ENCODE measurements at regions not wholly inside any gene's neighbourhood (a gene's known extent, or its start where the extent isn't known, plus 50 kb on each side); places are given as distances from the start of the nearest gene placed in this dataset.

GRCh38 chr9:1761807-1762206 lies 253.3 kb upstream of the SMARCA2 start:
- no peak overlapping the region for H3K27ac ChIP-seq (ENCODE audit: insufficient read depth, low read length)
- H3K9ac ChIP-seq (ENCODE audit: insufficient read depth, low read length) = no peak overlapping the region
- H3K36me3 ChIP-seq (ENCODE audit: control insufficient read depth, insufficient read depth, low read length) = no peaks in the 10 kb centered on the region
- H3K4me1 ChIP-seq (ENCODE audit: control insufficient read depth, extremely low read depth, insufficient read depth, low read length) = no peaks in the 10 kb centered on the region
- TF ChIP-seq EZH2 (IDR thresholded peaks at IDR 0.05; ENCODE audit: low read length, missing control alignments) (no peak), CTCF (conservative IDR thresholded peaks at IDR 0.05 in 1 of 2, IDR thresholded peaks at IDR 0.05 in 1 of 2; ENCODE audit: low read depth in 1 of 2, low read length in 2 of 2) (no peak)
- no peak overlapping the region for H3K4me3 ChIP-seq (replicated peaks in 1 of 4; ENCODE audit: control extremely low read depth in 1 of 4, insufficient read depth in 1 of 4, low read depth in 3 of 4, low read length in 4 of 4)
- DNase-seq (ENCODE audit: low read depth in 2 of 2) = no peak
- H3K27me3 ChIP-seq (ENCODE audit: control insufficient read depth, insufficient read depth, low read length) = no peaks in the 10 kb centered on the region
- no peak overlapping the region for H2AFZ ChIP-seq (ENCODE audit: low read length)
- no peak overlapping the region for H3K4me2 ChIP-seq (ENCODE audit: extremely low read depth, insufficient read depth, low read length)
- no peaks in the 10 kb centered on the region for H3K9me3 ChIP-seq (ENCODE audit: control insufficient read depth, insufficient read depth, low read depth, low read length)
- no peaks in the 10 kb centered on the region for H3K79me2 ChIP-seq (ENCODE audit: control insufficient read depth, insufficient read depth, low read length)
- no peaks in the 10 kb centered on the region for H4K20me1 ChIP-seq (ENCODE audit: control insufficient read depth, extremely low read depth, insufficient read depth, low read length)

GRCh38 chr9:1766042-1766441 lies 249.1 kb upstream of the SMARCA2 start:
- no peak for TF ChIP-seq CTCF (conservative IDR thresholded peaks at IDR 0.05 in 1 of 2, IDR thresholded peaks at IDR 0.05 in 1 of 2; ENCODE audit: low read depth in 1 of 2, low read length in 2 of 2)
- TF ChIP-seq EZH2 (IDR thresholded peaks at IDR 0.05; ENCODE audit: low read length, missing control alignments) = no peak
- Histone ChIP-seq H3K27me3 (ENCODE audit: control insufficient read depth, insufficient read depth, low read length) (no peaks in the 10 kb centered on the region), H4K20me1 (ENCODE audit: control insufficient read depth, extremely low read depth, insufficient read depth, low read length) (no peaks in the 10 kb centered on the region)

GRCh38 chr9:1768561-1768960 lies 246.6 kb upstream of the SMARCA2 start:
- H3K27me3 ChIP-seq (ENCODE audit: control insufficient read depth, insufficient read depth, low read length) = no peaks in the 10 kb centered on the region
- H3K4me3 ChIP-seq (replicated peaks in 1 of 4; ENCODE audit: control extremely low read depth in 1 of 4, insufficient read depth in 1 of 4, low read depth in 3 of 4, low read length in 4 of 4) = no peak overlapping the region
- H3K79me2 ChIP-seq (ENCODE audit: control insufficient read depth, insufficient read depth, low read length) = no peaks in the 10 kb centered on the region
- no peak overlapping the region for H3K27ac ChIP-seq (ENCODE audit: insufficient read depth, low read length)
- H3K36me3 ChIP-seq (ENCODE audit: control insufficient read depth, insufficient read depth, low read length) = no peaks in the 10 kb centered on the region
- no peak overlapping the region for H3K4me2 ChIP-seq (ENCODE audit: extremely low read depth, insufficient read depth, low read length)
- no peaks in the 10 kb centered on the region for H3K9me3 ChIP-seq (ENCODE audit: control insufficient read depth, insufficient read depth, low read depth, low read length)
- no peaks in the 10 kb centered on the region for H3K4me1 ChIP-seq (ENCODE audit: control insufficient read depth, extremely low read depth, insufficient read depth, low read length)
- H3K9ac ChIP-seq (ENCODE audit: insufficient read depth, low read length) = no peak overlapping the region
- DNase-seq (ENCODE audit: low read depth in 2 of 2) = no peak
- no peak for TF ChIP-seq CTCF (conservative IDR thresholded peaks at IDR 0.05 in 1 of 2, IDR thresholded peaks at IDR 0.05 in 1 of 2; ENCODE audit: low read depth in 1 of 2, low read length in 2 of 2)
- no peaks in the 10 kb centered on the region for H4K20me1 ChIP-seq (ENCODE audit: control insufficient read depth, extremely low read depth, insufficient read depth, low read length)
- no peak overlapping the region for H2AFZ ChIP-seq (ENCODE audit: low read length)

More at GRCh38 chr9:1766042-1766441, 249.1 kb upstream of the SMARCA2 start:
- no peak overlapping the region for H3K9ac ChIP-seq (ENCODE audit: insufficient read depth, low read length)
- H3K9me3 ChIP-seq (ENCODE audit: control insufficient read depth, insufficient read depth, low read depth, low read length) = no peaks in the 10 kb centered on the region
- H3K4me1 ChIP-seq (ENCODE audit: control insufficient read depth, extremely low read depth, insufficient read depth, low read length) = no peaks in the 10 kb centered on the region
- no peak for DNase-seq (ENCODE audit: low read depth in 2 of 2)
- H3K4me2 ChIP-seq (ENCODE audit: extremely low read depth, insufficient read depth, low read length) = no peak overlapping the region
- H3K36me3 ChIP-seq (ENCODE audit: control insufficient read depth, insufficient read depth, low read length) = no peaks in the 10 kb centered on the region
- no peak overlapping the region for H3K27ac ChIP-seq (ENCODE audit: insufficient read depth, low read length)
- no peak overlapping the region for H2AFZ ChIP-seq (ENCODE audit: low read length)
- no peak overlapping the region for H3K4me3 ChIP-seq (replicated peaks in 1 of 4; ENCODE audit: control extremely low read depth in 1 of 4, insufficient read depth in 1 of 4, low read depth in 3 of 4, low read length in 4 of 4)
- no peaks in the 10 kb centered on the region for H3K79me2 ChIP-seq (ENCODE audit: control insufficient read depth, insufficient read depth, low read length)

Data from fibroblast of lung (primary cell).